ENCODE measurements at regions not wholly inside any gene's neighbourhood (a gene's known extent, or its start where the extent isn't known, plus 50 kb on each side); places are given as distances from the start of the nearest gene placed in this dataset.

DNA sequence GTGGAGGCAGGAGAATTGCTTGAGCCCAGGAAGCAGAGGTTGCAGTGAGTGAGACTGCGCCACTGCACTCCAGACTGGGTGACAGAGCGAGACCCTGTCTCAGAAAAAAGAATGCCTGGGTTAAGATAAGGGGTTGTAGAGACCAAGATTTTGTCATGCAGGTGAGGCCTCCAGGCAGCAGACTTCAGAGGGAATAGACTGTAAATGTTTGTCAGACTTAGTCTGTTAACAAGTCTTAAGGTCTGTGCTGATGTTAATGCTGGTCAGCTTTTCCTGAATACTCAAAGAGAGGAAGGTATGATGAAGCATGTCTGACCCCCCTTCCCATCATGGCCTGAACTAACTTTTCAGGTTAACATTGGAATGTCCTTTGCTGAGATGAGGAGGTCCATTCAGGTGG lies 83.0 kb upstream of the FUT8 start:
- TF ChIP-seq, protein P1, sequence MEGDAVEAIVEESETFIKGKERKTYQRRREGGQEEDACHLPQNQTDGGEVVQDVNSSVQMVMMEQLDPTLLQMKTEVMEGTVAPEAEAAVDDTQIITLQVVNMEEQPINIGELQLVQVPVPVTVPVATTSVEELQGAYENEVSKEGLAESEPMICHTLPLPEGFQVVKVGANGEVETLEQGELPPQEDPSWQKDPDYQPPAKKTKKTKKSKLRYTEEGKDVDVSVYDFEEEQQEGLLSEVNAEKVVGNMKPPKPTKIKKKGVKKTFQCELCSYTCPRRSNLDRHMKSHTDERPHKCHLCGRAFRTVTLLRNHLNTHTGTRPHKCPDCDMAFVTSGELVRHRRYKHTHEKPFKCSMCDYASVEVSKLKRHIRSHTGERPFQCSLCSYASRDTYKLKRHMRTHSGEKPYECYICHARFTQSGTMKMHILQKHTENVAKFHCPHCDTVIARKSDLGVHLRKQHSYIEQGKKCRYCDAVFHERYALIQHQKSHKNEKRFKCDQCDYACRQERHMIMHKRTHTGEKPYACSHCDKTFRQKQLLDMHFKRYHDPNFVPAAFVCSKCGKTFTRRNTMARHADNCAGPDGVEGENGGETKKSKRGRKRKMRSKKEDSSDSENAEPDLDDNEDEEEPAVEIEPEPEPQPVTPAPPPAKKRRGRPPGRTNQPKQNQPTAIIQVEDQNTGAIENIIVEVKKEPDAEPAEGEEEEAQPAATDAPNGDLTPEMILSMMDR (CRISPR knock-in tag; IDR thresholded peaks at IDR 0.05): no peak
- TF ChIP-seq SRSF1 (optimal IDR thresholded peaks at IDR 0.05; ENCODE audit: low read depth, low read length) (no peak), ZNF263 (CRISPR knock-in tag; IDR thresholded peaks at IDR 0.05) (no peak), ZNF274 (CRISPR knock-in tag; IDR thresholded peaks at IDR 0.05) (no peak), EZH2 (conservative IDR thresholded peaks at IDR 0.05; ENCODE audit: low read depth, low read length) (no peak), RFXAP (CRISPR knock-in tag; IDR thresholded peaks at IDR 0.05; ENCODE audit: borderline replicate concordance) (no peak), MATR3 (CRISPR knock-in tag; IDR thresholded peaks at IDR 0.05) (no peak), ESRRA (CRISPR knock-in tag; IDR thresholded peaks at IDR 0.05; ENCODE audit: low read depth) (no peak)
- TF ChIP-seq, protein P2, sequence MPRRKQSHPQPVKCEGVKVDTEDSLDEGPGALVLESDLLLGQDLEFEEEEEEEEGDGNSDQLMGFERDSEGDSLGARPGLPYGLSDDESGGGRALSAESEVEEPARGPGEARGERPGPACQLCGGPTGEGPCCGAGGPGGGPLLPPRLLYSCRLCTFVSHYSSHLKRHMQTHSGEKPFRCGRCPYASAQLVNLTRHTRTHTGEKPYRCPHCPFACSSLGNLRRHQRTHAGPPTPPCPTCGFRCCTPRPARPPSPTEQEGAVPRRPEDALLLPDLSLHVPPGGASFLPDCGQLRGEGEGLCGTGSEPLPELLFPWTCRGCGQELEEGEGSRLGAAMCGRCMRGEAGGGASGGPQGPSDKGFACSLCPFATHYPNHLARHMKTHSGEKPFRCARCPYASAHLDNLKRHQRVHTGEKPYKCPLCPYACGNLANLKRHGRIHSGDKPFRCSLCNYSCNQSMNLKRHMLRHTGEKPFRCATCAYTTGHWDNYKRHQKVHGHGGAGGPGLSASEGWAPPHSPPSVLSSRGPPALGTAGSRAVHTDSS (CRISPR knock-in tag; conservative IDR thresholded peaks at IDR 0.05): no peak
- TF ChIP-seq, protein P3, sequence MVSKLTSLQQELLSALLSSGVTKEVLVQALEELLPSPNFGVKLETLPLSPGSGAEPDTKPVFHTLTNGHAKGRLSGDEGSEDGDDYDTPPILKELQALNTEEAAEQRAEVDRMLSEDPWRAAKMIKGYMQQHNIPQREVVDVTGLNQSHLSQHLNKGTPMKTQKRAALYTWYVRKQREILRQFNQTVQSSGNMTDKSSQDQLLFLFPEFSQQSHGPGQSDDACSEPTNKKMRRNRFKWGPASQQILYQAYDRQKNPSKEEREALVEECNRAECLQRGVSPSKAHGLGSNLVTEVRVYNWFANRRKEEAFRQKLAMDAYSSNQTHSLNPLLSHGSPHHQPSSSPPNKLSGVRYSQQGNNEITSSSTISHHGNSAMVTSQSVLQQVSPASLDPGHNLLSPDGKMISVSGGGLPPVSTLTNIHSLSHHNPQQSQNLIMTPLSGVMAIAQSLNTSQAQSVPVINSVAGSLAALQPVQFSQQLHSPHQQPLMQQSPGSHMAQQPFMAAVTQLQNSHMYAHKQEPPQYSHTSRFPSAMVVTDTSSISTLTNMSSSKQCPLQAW (CRISPR knock-in tag; IDR thresholded peaks at IDR 0.05): no peak
